ENCODE measurements at regions not wholly inside any gene's neighbourhood (a gene's known extent, or its start where the extent isn't known, plus 50 kb on each side); places are given as distances from the start of the nearest gene placed in this dataset.
"Not testable (repeated sequence)": the region's sequence is repeated elsewhere in the genome, so short reads cannot be mapped to it uniquely, and the experiment has no call there.

GRCh38 chr13:63829609-63830008 lies 2414.0 kb upstream of the PCDH20 start:
- TF ChIP-seq CTCF (IDR thresholded peaks at IDR 0.05; ENCODE audit: low read depth, low read length); EZH2phosphoT487 (IDR thresholded peaks at IDR 0.05; ENCODE audit: low read depth): not testable (repeated sequence)
